NOMO-1 treated with dmso at 0.1 percent for 144 hours (cell line): ENCODE measurements at regions not wholly inside any gene's neighbourhood (a gene's known extent, or its start where the extent isn't known, plus 50 kb on each side); places are given as distances from the start of the nearest gene placed in this dataset.
"Not testable (repeated sequence)": the region's sequence is repeated elsewhere in the genome, so short reads cannot be mapped to it uniquely, and the experiment has no call there.

Experiments used
- DNase-seq: peaks from one replicate; lab custom pipeline; 2025; ENCODE audit not compliant: unreplicated experiment; lab: John Stamatoyannopoulos, UW

- DNase-seq, result no peak
These were observed 50.1 kb upstream of the ACSL4 start for GRCh38 chrX:109782994-109783700.

DNA sequence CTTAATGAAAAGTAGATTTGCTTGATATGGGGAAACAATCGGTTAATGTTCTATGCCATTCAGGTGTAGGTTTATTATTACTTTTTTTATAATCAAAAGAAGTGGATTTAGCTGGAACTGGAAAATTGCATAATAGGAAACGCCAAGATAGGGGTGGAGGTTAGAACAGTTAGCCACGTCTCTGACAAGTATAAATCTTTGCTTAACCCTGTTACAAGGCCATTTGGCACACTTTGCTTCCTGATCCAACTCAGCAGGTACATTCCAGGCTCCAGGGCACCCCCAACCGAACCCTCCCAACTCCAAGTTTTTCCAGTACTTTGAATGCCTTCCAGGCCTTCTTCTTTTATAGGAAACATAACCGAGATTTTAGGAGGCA is 50.6 kb upstream of the ACSL4 start:
- DNase-seq, result no peak

DNA sequence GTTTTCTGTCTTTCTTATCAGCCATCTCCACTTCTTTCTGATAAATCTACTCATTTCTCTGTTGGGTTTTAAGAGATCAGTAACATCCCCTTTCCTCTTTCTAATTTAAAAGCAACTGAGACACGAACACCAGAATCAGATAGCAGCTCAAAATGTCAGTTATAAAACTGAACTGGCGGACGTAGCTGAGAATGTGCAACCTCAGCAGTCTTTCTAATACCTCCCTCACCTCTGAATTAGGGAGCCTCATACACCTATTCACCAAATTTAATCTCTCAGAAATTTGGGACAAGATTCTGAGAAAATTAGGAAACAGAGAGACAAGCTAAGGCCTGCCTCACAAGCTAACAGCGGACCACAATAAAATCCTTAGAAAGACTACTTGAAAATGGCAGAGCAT is 52.0 kb upstream of the ACSL4 start:
- DNase-seq, result no peak

DNA sequence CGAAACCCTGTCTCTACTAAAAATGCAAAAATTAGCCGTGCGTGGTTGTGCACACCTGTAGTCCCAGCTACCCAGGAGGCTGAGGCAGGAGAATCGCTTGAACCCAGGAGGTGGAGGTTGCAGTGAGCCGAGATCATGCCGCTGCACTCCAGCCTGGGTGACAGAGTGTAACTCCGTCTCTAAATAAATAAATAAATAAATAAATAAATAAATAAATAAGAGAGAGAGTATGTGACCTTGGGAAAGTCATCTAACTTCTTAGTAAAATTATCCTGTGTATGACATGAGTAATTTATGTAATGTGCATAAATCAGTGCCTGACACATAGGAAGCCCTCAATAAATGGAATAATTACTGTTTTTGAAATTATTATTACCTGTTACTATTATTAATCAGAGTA is 57.5 kb upstream of the ACSL4 start:
- DNase-seq, result not testable (repeated sequence)

GRCh38 chrX:109793191-109793590 is 60.1 kb upstream of the ACSL4 start:
- DNase-seq, result no peak

DNA sequence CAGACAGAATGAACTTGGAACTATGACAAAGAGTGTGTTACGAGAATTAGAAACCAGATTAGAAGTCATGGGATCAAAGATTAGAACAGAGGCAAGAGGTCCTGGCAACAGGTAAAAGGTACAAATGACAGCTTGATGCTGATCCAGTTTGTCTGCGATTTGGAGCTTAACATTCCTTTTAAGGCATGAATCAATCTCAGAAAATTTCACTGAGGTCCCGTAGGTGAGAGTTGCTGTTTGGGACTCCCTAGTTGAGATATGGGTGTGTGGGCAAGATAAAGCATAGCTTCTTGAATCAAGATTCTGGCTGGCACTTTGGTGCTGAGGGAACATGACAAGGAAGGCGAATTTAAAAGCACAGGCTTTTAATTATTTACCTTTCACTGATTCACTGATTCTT is 62.6 kb upstream of the ACSL4 start:
- no peak for DNase-seq

- DNase-seq, result no peak
These were observed 64.4 kb upstream of the ACSL4 start for GRCh38 chrX:109797311-109797975.

DNA sequence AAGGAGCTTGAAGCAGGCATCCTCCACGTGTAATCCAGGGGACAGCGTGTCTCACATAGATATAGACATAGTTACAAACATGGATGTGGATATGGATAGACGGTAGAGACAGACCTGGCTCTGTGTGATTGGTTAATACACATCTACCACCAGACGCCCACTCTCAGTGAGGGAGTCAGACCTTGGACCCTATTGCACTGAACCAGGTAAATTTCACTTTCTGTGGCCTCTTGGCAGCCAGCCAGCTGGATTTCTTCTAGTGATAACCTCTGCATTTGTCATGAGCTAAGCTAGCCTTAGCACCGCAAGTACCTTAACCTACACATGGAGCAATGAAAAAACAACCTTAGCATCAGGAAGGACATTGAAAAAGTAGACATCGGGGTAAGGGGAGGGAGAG is 79.2 kb upstream of the ACSL4 start:
- no peak for DNase-seq

GRCh38 chrX:109813236-109813635 is 80.2 kb upstream of the ACSL4 start:
- DNase-seq, result no peak

DNA sequence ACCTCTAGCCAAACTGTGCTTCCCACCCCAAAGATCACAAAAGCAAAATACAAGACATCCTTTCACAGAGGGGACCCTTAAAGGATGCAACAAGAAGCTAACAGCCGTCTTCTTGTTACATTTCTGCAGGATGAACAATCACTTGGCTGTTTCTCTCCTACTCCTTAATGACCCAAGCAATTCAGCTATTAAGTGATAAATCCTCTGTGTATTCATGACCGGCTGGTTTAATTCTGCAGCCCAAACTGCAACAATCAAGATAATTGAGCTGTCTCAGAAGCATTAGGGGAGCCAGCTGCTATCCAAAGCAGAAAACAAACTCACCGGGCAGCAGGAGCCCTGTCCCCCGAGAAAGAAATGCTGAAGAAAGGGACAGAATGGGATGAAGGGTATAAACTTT is 85.9 kb upstream of the ACSL4 start:
- no peak for DNase-seq

- DNase-seq, result no peak
These were observed 89.8 kb upstream of the ACSL4 start for GRCh38 chrX:109822861-109823260.

DNA sequence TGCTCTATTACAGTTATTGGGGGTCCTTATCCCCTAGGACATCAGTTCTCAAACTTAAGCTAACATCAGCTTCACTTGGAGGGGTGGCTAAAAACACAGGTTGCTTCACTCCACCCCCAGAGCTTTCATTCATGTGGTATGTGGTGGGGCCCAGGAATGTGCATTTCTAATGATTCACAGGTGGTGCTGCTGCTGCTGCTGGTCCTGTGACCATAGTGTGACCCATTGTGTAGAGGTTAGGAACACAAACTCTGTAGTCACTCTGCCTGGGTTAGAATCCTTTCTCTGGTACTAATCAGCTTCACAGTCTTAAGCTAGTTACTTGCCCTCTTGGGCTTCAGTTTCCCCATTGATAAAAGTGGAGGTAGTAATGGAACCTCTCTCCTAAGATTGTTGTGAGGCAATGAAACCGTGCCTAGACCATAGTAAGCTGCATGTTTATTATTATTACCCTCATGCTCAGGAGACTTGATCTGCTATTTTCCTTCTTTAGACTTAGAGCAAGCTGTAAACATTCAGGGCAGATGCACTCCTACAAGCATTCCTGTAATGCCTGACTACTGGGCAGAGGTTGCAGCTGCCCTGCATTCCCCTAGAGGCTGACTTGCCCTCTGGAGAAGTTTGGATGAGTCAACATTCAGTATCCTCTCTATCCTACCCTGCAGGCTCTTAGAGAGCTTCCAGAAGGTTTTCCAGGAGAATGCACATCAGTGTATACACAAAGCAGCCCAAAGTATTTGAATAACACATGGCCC is 94.1 kb upstream of the ACSL4 start:
- DNase-seq, result no peak

DNA sequence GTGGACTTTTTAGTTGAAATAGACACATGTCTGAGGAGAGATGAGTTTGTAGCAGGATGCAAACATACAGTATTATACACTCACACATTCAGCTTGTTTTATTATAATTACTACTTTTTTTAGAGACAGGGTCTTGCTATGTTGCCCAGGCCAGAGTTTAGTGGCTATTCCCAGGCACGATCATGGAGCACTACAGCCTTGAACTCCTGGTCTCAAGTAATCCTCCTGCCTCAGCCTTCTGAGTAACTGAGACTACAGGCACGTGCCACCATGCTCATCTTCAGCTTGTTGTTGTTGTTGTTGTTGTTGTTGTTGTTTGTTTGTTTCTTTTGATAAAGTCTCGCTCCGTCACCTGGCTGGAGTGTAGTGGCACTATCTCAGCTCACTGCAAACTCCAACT is 94.7 kb upstream of the ACSL4 start:
- DNase-seq, result no peak

- no peak for DNase-seq
These were observed 97.2 kb upstream of the ACSL4 start for GRCh38 chrX:109830157-109830703.

GRCh38 chrX:109830704-109831206 is 97.7 kb upstream of the ACSL4 start:
- peak; percentile 54 for DNase-seq

DNA sequence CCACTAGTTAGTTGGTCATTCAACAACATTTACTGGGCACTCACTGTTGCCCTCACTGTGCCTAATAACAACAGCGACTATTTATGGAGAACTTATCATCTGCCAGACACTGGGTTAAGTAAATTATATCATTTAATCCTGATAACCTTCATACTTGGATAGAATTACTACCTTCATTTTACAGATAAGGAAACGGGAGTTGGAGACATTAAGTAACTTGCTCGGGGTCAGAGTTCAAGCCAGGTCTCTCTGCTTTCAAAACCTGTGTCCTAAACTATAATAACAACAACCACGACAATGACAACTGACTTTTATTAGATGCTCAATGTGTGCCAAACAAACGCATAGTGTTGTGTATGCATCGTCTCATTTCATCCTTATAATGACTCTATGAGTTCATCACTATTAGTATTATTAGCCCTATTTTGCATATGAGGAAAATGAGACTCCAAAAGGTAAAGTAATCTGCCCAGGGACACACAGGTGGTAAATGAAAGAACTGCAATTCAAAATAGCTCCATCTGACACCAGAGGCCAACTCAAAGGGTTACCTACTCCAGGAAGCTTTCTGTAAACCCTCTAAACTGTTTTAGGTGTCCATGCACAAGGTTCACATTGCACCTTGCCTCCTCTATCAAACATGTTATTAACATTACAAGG is 98.4 kb upstream of the ACSL4 start:
- no peak for DNase-seq

GRCh38 chrX:109839694-109840567 is 106.9 kb upstream of the ACSL4 start:
- peak; percentile 16 for DNase-seq

DNA sequence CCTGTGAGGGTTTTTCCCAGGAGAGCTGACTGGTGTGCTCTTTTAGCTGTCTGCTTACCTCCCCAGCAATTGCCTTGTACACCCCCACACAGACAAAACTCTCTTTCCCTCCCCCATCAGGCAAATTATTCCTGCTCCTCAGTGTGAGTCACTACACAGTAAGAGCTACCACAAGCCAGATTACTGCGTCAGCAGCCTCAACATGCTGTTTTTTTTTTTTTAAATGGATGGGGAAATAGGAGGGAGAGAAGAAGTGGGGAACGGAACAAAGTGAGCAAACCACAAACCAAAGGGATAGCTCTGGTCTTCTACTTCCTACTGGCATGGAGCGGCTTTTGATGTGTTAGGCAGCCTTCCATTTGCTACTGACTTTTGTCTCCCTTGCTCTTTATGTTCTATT is 107.5 kb upstream of the ACSL4 start:
- peak; percentile 76 for DNase-seq

GRCh38 chrX:109841257-109841656 is 108.2 kb upstream of the ACSL4 start:
- DNase-seq, result no peak

- no peak for DNase-seq
These were observed 109.0 kb upstream of the ACSL4 start for GRCh38 chrX:109841869-109842579.
